SH-SY5Y (cell line): ENCODE measurements at regions not wholly inside any gene's neighbourhood (a gene's known extent, or its start where the extent isn't known, plus 50 kb on each side); places are given as distances from the start of the nearest gene placed in this dataset.

Experiments
- GATA2 ChIP-seq: IDR thresholded peaks from 2 replicates; pipeline ENCODE4 v1.6.1; 2011; ENCODE audit warnings: mild to moderate bottlenecking, low read depth, low read length
- GATA3 ChIP-seq: IDR thresholded peaks from 2 replicates; pipeline ENCODE4 v1.6.1; 2011; ENCODE audit warnings: low read depth, mild to moderate bottlenecking, low read length, moderate library complexity

DNA sequence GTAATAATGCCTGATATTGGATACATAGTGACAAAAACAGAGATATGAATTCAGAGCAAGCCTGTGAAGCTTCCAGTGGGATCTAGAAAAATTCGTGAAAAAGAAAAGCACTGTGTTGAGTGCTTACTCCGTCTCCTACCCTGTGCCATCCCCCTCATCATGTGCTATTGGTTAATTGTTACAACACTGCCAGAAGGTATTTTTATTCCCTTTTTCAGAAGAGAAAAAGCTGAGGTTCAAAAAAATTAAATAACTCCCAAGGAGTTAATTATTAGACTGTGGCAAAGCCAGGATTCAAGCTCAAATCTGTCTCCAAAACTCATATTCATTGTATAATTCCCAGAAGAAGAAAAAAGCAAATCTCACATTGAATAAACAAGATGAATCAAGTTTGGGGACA, 735.5 kb upstream of the ACVR2A start:
- TF ChIP-seq GATA2 (no peak), GATA3 (no peak)

DNA sequence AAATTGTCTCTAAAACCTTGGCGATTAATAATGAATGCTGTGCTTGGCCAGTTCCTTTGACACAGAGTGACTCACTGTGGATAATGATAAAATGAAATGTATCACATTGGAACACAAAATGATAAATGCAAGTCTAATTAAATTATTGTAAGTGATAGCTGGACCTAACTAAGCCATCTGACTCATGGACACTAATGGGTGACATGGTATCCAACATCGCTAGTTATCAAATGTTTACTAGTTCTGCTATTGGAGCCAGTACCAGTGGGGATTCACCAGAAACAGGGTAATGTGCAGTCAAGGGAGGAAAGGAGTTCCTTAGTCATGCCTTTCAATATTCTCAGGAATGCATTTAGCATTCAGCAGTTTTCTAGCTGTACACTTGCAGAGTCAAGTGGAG, 736.3 kb upstream of the ACVR2A start:
- no peak for TF ChIP-seq GATA3
- TF ChIP-seq GATA2 = no peak

GRCh38 chr2:147101941-147102790, 742.7 kb upstream of the ACVR2A start:
- TF ChIP-seq GATA3 (no peak), GATA2 (no peak)

- no peak for TF ChIP-seq GATA2
These were observed 744.3 kb upstream of the ACVR2A start for GRCh38 chr2:147100406-147101035.

GRCh38 chr2:147099845-147100244, 745.0 kb upstream of the ACVR2A start:
- no peak for TF ChIP-seq GATA2
- no peak for TF ChIP-seq GATA3

DNA sequence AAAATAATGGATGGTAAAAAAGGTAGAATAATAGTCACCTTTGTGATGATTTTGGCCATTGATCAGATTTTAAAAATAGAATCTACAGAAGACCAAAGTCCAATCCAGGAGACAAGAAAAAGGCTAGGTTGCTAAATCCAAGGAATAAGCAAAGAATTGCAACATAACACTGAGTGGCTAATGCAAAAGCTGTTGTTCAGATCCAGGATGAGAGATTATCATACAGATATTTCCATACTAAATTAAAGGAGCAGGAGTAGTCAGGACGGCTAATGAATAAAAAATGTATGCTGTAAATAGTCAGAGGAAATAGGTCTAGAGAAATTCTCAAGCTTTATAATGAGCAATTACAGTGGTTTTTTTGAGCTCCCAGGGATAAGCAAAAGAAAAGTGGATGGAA, 745.9 kb upstream of the ACVR2A start:
- TF ChIP-seq GATA2 (no peak), GATA3 (no peak)

- TF ChIP-seq GATA3 = no peak
- no peak for TF ChIP-seq GATA2
These were observed 747.1 kb upstream of the ACVR2A start for GRCh38 chr2:147097747-147098146.

GRCh38 chr2:147096671-147097070, 748.2 kb upstream of the ACVR2A start:
- TF ChIP-seq GATA3 (no peak), GATA2 (no peak)

- TF ChIP-seq GATA3 = no peak
- TF ChIP-seq GATA2 = no peak
These were observed 749.5 kb upstream of the ACVR2A start for GRCh38 chr2:147095376-147095775.

GRCh38 chr2:147094077-147094476, 750.8 kb upstream of the ACVR2A start:
- no peak for TF ChIP-seq GATA3
- TF ChIP-seq GATA2 = no peak

GRCh38 chr2:147092266-147092665, 752.6 kb upstream of the ACVR2A start:
- TF ChIP-seq GATA2 (no peak), GATA3 (no peak)

DNA sequence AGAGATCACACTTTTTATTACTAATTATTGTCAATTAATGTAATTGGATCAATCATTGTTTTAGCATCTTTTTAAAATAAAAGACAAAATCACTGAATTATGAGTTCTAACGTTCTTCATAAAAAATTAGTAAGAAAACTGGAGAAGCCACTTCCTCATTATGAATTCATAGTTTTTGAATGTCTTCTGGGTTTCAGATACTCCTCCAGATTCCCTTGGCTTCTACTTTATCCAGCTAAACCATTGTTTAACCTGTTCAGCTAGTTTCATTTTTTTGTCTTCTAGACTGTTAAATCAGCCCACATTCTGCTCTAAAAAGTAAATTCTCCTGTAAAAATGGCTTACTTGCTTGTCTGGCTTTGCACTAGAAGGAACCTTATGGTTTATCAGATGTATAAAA, 753.4 kb upstream of the ACVR2A start:
- TF ChIP-seq GATA2 = no peak
- TF ChIP-seq GATA3 = no peak

DNA sequence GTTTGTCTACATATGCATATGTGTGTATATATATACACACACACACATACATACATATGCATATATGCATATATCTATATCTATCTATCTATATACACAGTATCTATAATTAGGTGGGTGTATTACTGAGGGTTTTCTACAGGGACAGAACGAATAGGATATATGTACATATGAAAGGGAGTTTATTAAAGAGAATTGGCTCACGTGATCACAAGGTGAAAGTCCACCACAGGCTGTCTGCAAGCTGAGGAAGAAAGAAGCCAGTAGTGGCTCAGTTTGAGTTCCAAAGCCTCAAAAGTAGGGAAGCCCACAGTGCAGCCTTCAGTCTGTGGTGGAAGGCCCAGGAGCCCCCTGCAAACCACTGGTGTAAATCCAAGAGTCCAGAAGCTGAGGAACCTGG, 756.0 kb upstream of the ACVR2A start:
- TF ChIP-seq GATA3 (no peak), GATA2 (no peak)

GRCh38 chr2:147086715-147087114, 758.1 kb upstream of the ACVR2A start:
- TF ChIP-seq GATA3 (no peak), GATA2 (no peak)

GRCh38 chr2:147083664-147084063, 761.2 kb upstream of the ACVR2A start:
- TF ChIP-seq GATA2 (no peak), GATA3 (no peak)
